ENCODE measurements at regions not wholly inside any gene's neighbourhood (a gene's known extent, or its start where the extent isn't known, plus 50 kb on each side); places are given as distances from the start of the nearest gene placed in this dataset.

DNA sequence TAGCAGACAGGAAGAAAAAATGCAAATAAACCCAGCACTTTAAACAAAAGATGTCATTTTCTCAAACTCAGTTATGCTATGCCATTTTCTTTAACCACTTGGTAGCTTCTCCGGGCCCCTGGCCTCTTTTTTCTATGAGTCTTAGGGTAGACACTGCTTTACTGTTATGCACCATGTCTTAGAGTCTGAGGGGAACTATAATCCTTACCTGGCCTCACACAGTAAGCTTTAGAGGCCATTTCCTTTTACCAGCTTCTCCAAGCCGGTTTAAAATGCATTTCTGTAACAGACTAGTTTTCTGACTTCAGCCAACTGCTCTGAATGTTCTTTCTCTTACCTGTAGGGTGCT lies 73.7 kb upstream of the EDEM3 start:
- TF ChIP-seq, protein P1, sequence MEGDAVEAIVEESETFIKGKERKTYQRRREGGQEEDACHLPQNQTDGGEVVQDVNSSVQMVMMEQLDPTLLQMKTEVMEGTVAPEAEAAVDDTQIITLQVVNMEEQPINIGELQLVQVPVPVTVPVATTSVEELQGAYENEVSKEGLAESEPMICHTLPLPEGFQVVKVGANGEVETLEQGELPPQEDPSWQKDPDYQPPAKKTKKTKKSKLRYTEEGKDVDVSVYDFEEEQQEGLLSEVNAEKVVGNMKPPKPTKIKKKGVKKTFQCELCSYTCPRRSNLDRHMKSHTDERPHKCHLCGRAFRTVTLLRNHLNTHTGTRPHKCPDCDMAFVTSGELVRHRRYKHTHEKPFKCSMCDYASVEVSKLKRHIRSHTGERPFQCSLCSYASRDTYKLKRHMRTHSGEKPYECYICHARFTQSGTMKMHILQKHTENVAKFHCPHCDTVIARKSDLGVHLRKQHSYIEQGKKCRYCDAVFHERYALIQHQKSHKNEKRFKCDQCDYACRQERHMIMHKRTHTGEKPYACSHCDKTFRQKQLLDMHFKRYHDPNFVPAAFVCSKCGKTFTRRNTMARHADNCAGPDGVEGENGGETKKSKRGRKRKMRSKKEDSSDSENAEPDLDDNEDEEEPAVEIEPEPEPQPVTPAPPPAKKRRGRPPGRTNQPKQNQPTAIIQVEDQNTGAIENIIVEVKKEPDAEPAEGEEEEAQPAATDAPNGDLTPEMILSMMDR (IDR thresholded peaks at IDR 0.05; ENCODE audit: low read depth, low read length, poor library complexity, severe bottlenecking) = no peak
- no peak for TF ChIP-seq EZH2phosphoT487 (IDR thresholded peaks at IDR 0.05; ENCODE audit: borderline replicate concordance, low read length)

Data from DOHH2 (cell line).